ENCODE measurements at regions not wholly inside any gene's neighbourhood (a gene's known extent, or its start where the extent isn't known, plus 50 kb on each side); places are given as distances from the start of the nearest gene placed in this dataset.

GRCh38 chrX:42269186-42269585 is 345.8 kb upstream of the CASK start:
- Histone ChIP-seq H3K4me3 (ENCODE audit: low read length) (no peak overlapping the region), H3K36me3 (ENCODE audit: insufficient read depth, low read length) (no peaks in the 10 kb centered on the region), H3K27me3 (ENCODE audit: control insufficient read depth in 1 of 2, insufficient read depth in 2 of 2, low read length in 2 of 2) (no peaks in the 10 kb centered on the region), H3K27ac (ENCODE audit: low read depth in 1 of 2, low read length in 2 of 2) (no peak overlapping the region), H3K4me1 (ENCODE audit: insufficient read depth, low read length) (no peaks in the 10 kb centered on the region), H3K9me3 (ENCODE audit: control insufficient read depth in 1 of 2, insufficient read depth in 1 of 2, low read length in 2 of 2) (no peaks in the 10 kb centered on the region)
- no peak for TF ChIP-seq CTCF (IDR thresholded peaks at IDR 0.05)
- Mint-ChIP-seq H3K27ac (no peak overlapping the region), H3K36me3 (ENCODE audit: low read depth) (no peaks in the 10 kb centered on the region), H3K4me1 (ENCODE audit: low read depth) (no peaks in the 10 kb centered on the region), H3K4me3 (no peak overlapping the region), H3K27me3 (no peaks in the 10 kb centered on the region), H3K9me3 (no peaks in the 10 kb centered on the region)
- intact Hi-C loops (cut with DNase I, micrococcal nuclease) = no loop called here
- CTCF ChIA-PET = no interaction called here
- DNase-seq (no peak), ATAC-seq (ENCODE audit: poor library complexity) (no peak)
- POLR2A ChIA-PET = no interaction called here

- ATAC-seq (ENCODE audit: poor library complexity) = no peak
- Histone ChIP-seq H3K27me3 (ENCODE audit: control insufficient read depth in 1 of 2, insufficient read depth in 2 of 2, low read length in 2 of 2) (no peaks in the 10 kb centered on the region), H3K36me3 (ENCODE audit: insufficient read depth, low read length) (no peaks in the 10 kb centered on the region), H3K9me3 (ENCODE audit: control insufficient read depth in 1 of 2, insufficient read depth in 1 of 2, low read length in 2 of 2) (no peaks in the 10 kb centered on the region), H3K4me1 (ENCODE audit: insufficient read depth, low read length) (no peaks in the 10 kb centered on the region), H3K27ac (ENCODE audit: low read depth in 1 of 2, low read length in 2 of 2) (no peak overlapping the region), H3K4me3 (ENCODE audit: low read length) (no peak overlapping the region)
- Mint-ChIP-seq H3K9me3 (no peaks in the 10 kb centered on the region), H3K36me3 (ENCODE audit: low read depth) (no peaks in the 10 kb centered on the region), H3K4me3 (no peak overlapping the region), H3K4me1 (ENCODE audit: low read depth) (no peaks in the 10 kb centered on the region), H3K27me3 (no peaks in the 10 kb centered on the region), H3K27ac (no peak overlapping the region)
- TF ChIP-seq CTCF (IDR thresholded peaks at IDR 0.05) = no peak
- ChIA-PET POLR2A (no interaction called here), CTCF (no interaction called here)
- intact Hi-C loops (cut with DNase I, micrococcal nuclease) = no loop called here
- DNase-seq = no peak
Measured at GRCh38 chrX:42260854-42261253, 337.5 kb upstream of the CASK start.

- intact Hi-C loops (cut with DNase I, micrococcal nuclease) = loop anchor here in 1 of 2 experiments (5.0 kb wide), 1 partner anchor 1936 kb away; no protein-coding TSS in a partner anchor
- DNase-seq (no peak), ATAC-seq (ENCODE audit: poor library complexity) (no peak)
- CTCF ChIA-PET = no interaction called here
- H3K4me1 Mint-ChIP-seq (ENCODE audit: low read depth) = no peaks in the 10 kb centered on the region
- Histone ChIP-seq H3K4me1 (ENCODE audit: insufficient read depth, low read length) (no peaks in the 10 kb centered on the region), H3K4me3 (ENCODE audit: low read length) (no peak overlapping the region), H3K36me3 (ENCODE audit: insufficient read depth, low read length) (no peaks in the 10 kb centered on the region), H3K27ac (ENCODE audit: low read depth in 1 of 2, low read length in 2 of 2) (no peak overlapping the region), H3K9me3 (ENCODE audit: control insufficient read depth in 1 of 2, insufficient read depth in 1 of 2, low read length in 2 of 2) (no peaks in the 10 kb centered on the region), H3K27me3 (ENCODE audit: control insufficient read depth in 1 of 2, insufficient read depth in 2 of 2, low read length in 2 of 2) (no peaks in the 10 kb centered on the region)
- H3K27me3 Mint-ChIP-seq = no peaks in the 10 kb centered on the region
- H3K27ac Mint-ChIP-seq = no peak overlapping the region
- POLR2A ChIA-PET = no interaction called here
- H3K36me3 Mint-ChIP-seq (ENCODE audit: low read depth) = no peaks in the 10 kb centered on the region
- H3K4me3 Mint-ChIP-seq = no peak overlapping the region
- TF ChIP-seq CTCF (IDR thresholded peaks at IDR 0.05) = no peak
- H3K9me3 Mint-ChIP-seq = no peaks in the 10 kb centered on the region
Measured at GRCh38 chrX:42248226-42248625, 324.9 kb upstream of the CASK start.

Data from CD4-positive, alpha-beta T cell (primary cell).